ENCODE measurements at regions not wholly inside any gene's neighbourhood (a gene's known extent, or its start where the extent isn't known, plus 50 kb on each side); places are given as distances from the start of the nearest gene placed in this dataset.

DNA sequence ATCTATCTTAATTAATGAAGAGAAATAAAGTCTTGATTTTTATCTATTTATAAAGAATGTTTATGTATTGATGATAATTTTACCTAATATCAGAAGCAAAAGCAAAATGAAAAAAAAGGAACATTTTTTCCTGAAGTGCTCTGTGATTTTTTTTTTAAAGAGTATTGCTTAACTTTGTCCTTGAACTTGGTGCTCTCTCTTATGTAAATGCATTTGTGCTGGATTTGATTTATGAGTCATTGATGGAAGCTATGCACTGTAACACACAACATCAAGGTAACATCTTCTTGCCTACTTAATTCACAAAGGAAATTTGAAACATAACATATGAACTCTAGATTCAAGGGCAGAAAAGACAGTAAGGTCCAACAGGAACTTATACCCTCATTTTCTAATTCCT, 312.9 kb upstream of the CDH19 start:
- H3K4ac ChIP-seq (ENCODE audit: low read length), result no peak overlapping the region
- no peak overlapping the region for H2BK12ac ChIP-seq (ENCODE audit: low read length)
- no peak overlapping the region for H3K27ac ChIP-seq (replicated peaks; ENCODE audit: low read length)
- H3K9ac ChIP-seq (ENCODE audit: low read depth, low read length, poor library complexity), result no peak overlapping the region
- H3K4me2 ChIP-seq (ENCODE audit: insufficient read depth, low read length, poor library complexity, severe bottlenecking), result no peak overlapping the region
- no peak overlapping the region for H2BK15ac ChIP-seq (ENCODE audit: low read length)
- H4K8ac ChIP-seq (ENCODE audit: low read depth, low read length), result no peak overlapping the region
- H2BK120ac ChIP-seq (ENCODE audit: low read depth, low read length), result no peak overlapping the region
- no peak overlapping the region for H2AFZ ChIP-seq (ENCODE audit: low read length)
- no peak overlapping the region for H3K4me3 ChIP-seq (ENCODE audit: low read length in 2 of 2)
- H3K36me3 ChIP-seq (replicated peaks in 1 of 2; ENCODE audit: control insufficient read depth in 2 of 2, insufficient read depth in 2 of 2, low read length in 2 of 2), result no peaks in the 10 kb centered on the region
- no peaks in the 10 kb centered on the region for H3K79me1 ChIP-seq (ENCODE audit: low read depth, low read length)
- no peak overlapping the region for H4K91ac ChIP-seq (ENCODE audit: low read depth, low read length, poor library complexity)
- no peak overlapping the region for H3K18ac ChIP-seq (ENCODE audit: low read length)
- no peaks in the 10 kb centered on the region for H3K9me3 ChIP-seq (replicated peaks in 1 of 2; ENCODE audit: control insufficient read depth in 2 of 2, insufficient read depth in 1 of 2, low read depth in 1 of 2, low read length in 2 of 2)
- H3K23ac ChIP-seq (ENCODE audit: low read depth, low read length, poor library complexity), result no peak overlapping the region
- no peak for DNase-seq (ENCODE audit: low spot score)
- H3K14ac ChIP-seq (ENCODE audit: low read length), result no peak overlapping the region
- H3K27me3 ChIP-seq (ENCODE audit: control insufficient read depth in 3 of 3, insufficient read depth in 3 of 3, low read depth in 1 of 3, low read length in 3 of 3), result no peaks in the 10 kb centered on the region
- H3K4me1 ChIP-seq (ENCODE audit: control insufficient read depth in 2 of 2, insufficient read depth in 1 of 2, low read depth in 1 of 2, low read length in 2 of 2), result no peaks in the 10 kb centered on the region
- no peak overlapping the region for H2AK5ac ChIP-seq (ENCODE audit: low read depth, low read length)
- no peak overlapping the region for H2BK5ac ChIP-seq (ENCODE audit: low read length)

DNA sequence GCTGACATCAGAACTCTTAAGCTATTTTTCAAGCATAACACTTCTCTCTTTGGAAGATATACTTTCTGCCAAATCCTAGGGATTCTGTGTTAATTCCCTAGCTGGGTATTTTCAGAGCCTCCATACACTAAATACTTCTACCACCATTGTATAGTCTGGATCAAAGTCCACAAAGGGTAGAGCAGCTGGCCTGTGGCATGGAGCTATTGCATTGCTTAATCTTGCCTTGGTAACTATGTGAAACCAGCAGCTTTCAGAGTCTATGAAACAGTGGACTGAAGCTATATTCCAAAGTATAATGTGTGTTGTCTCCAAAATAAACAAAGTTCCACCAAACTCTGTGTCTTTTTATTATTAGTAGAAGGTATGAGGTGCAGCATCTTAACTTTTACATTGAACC, 296.9 kb upstream of the CDH19 start:
- Histone ChIP-seq H3K14ac (ENCODE audit: low read length) (no peak overlapping the region), H2AFZ (ENCODE audit: low read length) (peak overlapping the region; percentile 4), H4K91ac (ENCODE audit: low read depth, low read length, poor library complexity) (no peak overlapping the region), H2BK5ac (ENCODE audit: low read length) (no peak overlapping the region), H3K4me3 (ENCODE audit: low read length in 2 of 2) (no peak overlapping the region), H3K36me3 (replicated peaks in 1 of 2; ENCODE audit: control insufficient read depth in 2 of 2, insufficient read depth in 2 of 2, low read length in 2 of 2) (no peaks in the 10 kb centered on the region), H3K4me2 (ENCODE audit: insufficient read depth, low read length, poor library complexity, severe bottlenecking) (no peak overlapping the region), H4K8ac (ENCODE audit: low read depth, low read length) (no peak overlapping the region), H2AK5ac (ENCODE audit: low read depth, low read length) (no peak overlapping the region), H2BK15ac (ENCODE audit: low read length) (no peak overlapping the region), H3K18ac (ENCODE audit: low read length) (no peak overlapping the region), H3K23ac (ENCODE audit: low read depth, low read length, poor library complexity) (no peak overlapping the region), H3K79me1 (ENCODE audit: low read depth, low read length) (no peaks in the 10 kb centered on the region), H3K27ac (replicated peaks; ENCODE audit: low read length) (no peak overlapping the region), H2BK120ac (ENCODE audit: low read depth, low read length) (no peak overlapping the region), H3K4ac (ENCODE audit: low read length) (no peak overlapping the region), H3K9me3 (replicated peaks in 1 of 2; ENCODE audit: control insufficient read depth in 2 of 2, insufficient read depth in 1 of 2, low read depth in 1 of 2, low read length in 2 of 2) (no peaks in the 10 kb centered on the region), H3K27me3 (ENCODE audit: control insufficient read depth in 3 of 3, insufficient read depth in 3 of 3, low read depth in 1 of 3, low read length in 3 of 3) (no peaks in the 10 kb centered on the region), H2BK12ac (ENCODE audit: low read length) (no peak overlapping the region), H3K4me1 (ENCODE audit: control insufficient read depth in 2 of 2, insufficient read depth in 1 of 2, low read depth in 1 of 2, low read length in 2 of 2) (no peaks in the 10 kb centered on the region), H3K9ac (ENCODE audit: low read depth, low read length, poor library complexity) (no peak overlapping the region)
- no peak for DNase-seq (ENCODE audit: low spot score)

DNA sequence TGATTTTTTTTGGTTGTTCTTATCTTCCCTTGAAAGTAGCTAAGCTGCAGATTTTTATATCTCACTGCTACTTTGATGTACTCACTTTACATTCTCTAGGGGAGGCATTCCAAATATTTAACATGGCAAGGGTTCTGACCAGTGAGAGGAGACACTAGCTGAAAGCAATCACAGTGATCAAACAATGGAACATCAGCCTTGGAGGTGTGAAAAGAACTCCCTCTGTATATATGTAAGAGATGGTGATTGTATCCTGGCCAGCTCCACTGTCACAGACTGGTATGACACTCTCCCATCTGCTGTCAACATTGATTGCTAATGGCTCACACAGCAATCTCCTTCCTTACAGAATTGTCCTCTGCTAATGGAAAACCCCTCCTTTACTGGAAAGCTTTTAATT, 291.7 kb upstream of the CDH19 start:
- Histone ChIP-seq H2AK5ac (ENCODE audit: low read depth, low read length) (no peak overlapping the region), H3K9ac (ENCODE audit: low read depth, low read length, poor library complexity) (no peak overlapping the region), H3K4me3 (ENCODE audit: low read length in 2 of 2) (no peak overlapping the region), H3K27ac (replicated peaks; ENCODE audit: low read length) (no peak overlapping the region), H4K91ac (ENCODE audit: low read depth, low read length, poor library complexity) (no peak overlapping the region), H2BK12ac (ENCODE audit: low read length) (no peak overlapping the region), H4K8ac (ENCODE audit: low read depth, low read length) (no peak overlapping the region), H3K36me3 (replicated peaks in 1 of 2; ENCODE audit: control insufficient read depth in 2 of 2, insufficient read depth in 2 of 2, low read length in 2 of 2) (no peaks in the 10 kb centered on the region), H3K18ac (ENCODE audit: low read length) (no peak overlapping the region), H3K14ac (ENCODE audit: low read length) (no peak overlapping the region), H3K23ac (ENCODE audit: low read depth, low read length, poor library complexity) (no peak overlapping the region), H3K4me2 (ENCODE audit: insufficient read depth, low read length, poor library complexity, severe bottlenecking) (no peak overlapping the region), H2BK5ac (ENCODE audit: low read length) (no peak overlapping the region), H3K9me3 (replicated peaks in 1 of 2; ENCODE audit: control insufficient read depth in 2 of 2, insufficient read depth in 1 of 2, low read depth in 1 of 2, low read length in 2 of 2) (peaks cover 0 to 1% of the 10 kb centered on the region in 2 donors), H3K79me1 (ENCODE audit: low read depth, low read length) (no peaks in the 10 kb centered on the region), H3K27me3 (ENCODE audit: control insufficient read depth in 3 of 3, insufficient read depth in 3 of 3, low read depth in 1 of 3, low read length in 3 of 3) (no peaks in the 10 kb centered on the region), H2AFZ (ENCODE audit: low read length) (peak overlapping the region; percentile 60), H3K4me1 (ENCODE audit: control insufficient read depth in 2 of 2, insufficient read depth in 1 of 2, low read depth in 1 of 2, low read length in 2 of 2) (no peaks in the 10 kb centered on the region), H2BK120ac (ENCODE audit: low read depth, low read length) (no peak overlapping the region), H2BK15ac (ENCODE audit: low read length) (no peak overlapping the region), H3K4ac (ENCODE audit: low read length) (no peak overlapping the region)
- no peak for DNase-seq (ENCODE audit: low spot score)

GRCh38 chr18:66894851-66895250, 291.0 kb upstream of the CDH19 start:
- no peaks in the 10 kb centered on the region for H3K27me3 ChIP-seq (ENCODE audit: control insufficient read depth in 3 of 3, insufficient read depth in 3 of 3, low read depth in 1 of 3, low read length in 3 of 3)
- no peak overlapping the region for H2BK120ac ChIP-seq (ENCODE audit: low read depth, low read length)
- H3K18ac ChIP-seq (ENCODE audit: low read length), result no peak overlapping the region
- no peaks in the 10 kb centered on the region for H3K79me1 ChIP-seq (ENCODE audit: low read depth, low read length)
- H3K4me2 ChIP-seq (ENCODE audit: insufficient read depth, low read length, poor library complexity, severe bottlenecking), result no peak overlapping the region
- no peaks in the 10 kb centered on the region for H3K36me3 ChIP-seq (replicated peaks in 1 of 2; ENCODE audit: control insufficient read depth in 2 of 2, insufficient read depth in 2 of 2, low read length in 2 of 2)
- no peak overlapping the region for H2AK5ac ChIP-seq (ENCODE audit: low read depth, low read length)
- no peak overlapping the region for H4K8ac ChIP-seq (ENCODE audit: low read depth, low read length)
- H3K27ac ChIP-seq (replicated peaks; ENCODE audit: low read length), result no peak overlapping the region
- H2AFZ ChIP-seq (ENCODE audit: low read length), result no peak overlapping the region
- no peak overlapping the region for H4K91ac ChIP-seq (ENCODE audit: low read depth, low read length, poor library complexity)
- no peak for DNase-seq (ENCODE audit: low spot score)
- no peak overlapping the region for H2BK15ac ChIP-seq (ENCODE audit: low read length)
- no peak overlapping the region for H3K14ac ChIP-seq (ENCODE audit: low read length)
- no peak overlapping the region for H2BK12ac ChIP-seq (ENCODE audit: low read length)
- H3K4me1 ChIP-seq (ENCODE audit: control insufficient read depth in 2 of 2, insufficient read depth in 1 of 2, low read depth in 1 of 2, low read length in 2 of 2), result no peaks in the 10 kb centered on the region
- no peak overlapping the region for H3K9ac ChIP-seq (ENCODE audit: low read depth, low read length, poor library complexity)
- no peak overlapping the region for H3K23ac ChIP-seq (ENCODE audit: low read depth, low read length, poor library complexity)
- peaks cover 0 to 1% of the 10 kb centered on the region in 2 donors for H3K9me3 ChIP-seq (replicated peaks in 1 of 2; ENCODE audit: control insufficient read depth in 2 of 2, insufficient read depth in 1 of 2, low read depth in 1 of 2, low read length in 2 of 2)
- H3K4me3 ChIP-seq (ENCODE audit: low read length in 2 of 2), result no peak overlapping the region
- no CpG with 5 or more reads among the region's 3 CpGs for WGBS, 2 donors (ENCODE audit: extremely low coverage in 2 of 2, insufficient read length in 2 of 2, insufficient replicate concordance in 1 of 2)
- H3K4ac ChIP-seq (ENCODE audit: low read length), result no peak overlapping the region
- H2BK5ac ChIP-seq (ENCODE audit: low read length), result no peak overlapping the region
